B cell (primary cell): ENCODE measurements at regions not wholly inside any gene's neighbourhood (a gene's known extent, or its start where the extent isn't known, plus 50 kb on each side); places are given as distances from the start of the nearest gene placed in this dataset.

Source experiments
- ATAC-seq: fragments of 200-7000 bp; cut with Tn5 transposase; one replicate; pipeline ENCODE4 v1.10.0; 2021; ENCODE audit warnings: low read depth, mild to moderate bottlenecking, moderate number of reproducible peaks, moderate library complexity
- CTCF ChIA-PET: fragments of 350-600 bp; sonication (Branson Sonifier 250); formaldehyde crosslinking; loops from one replicate; lab custom pipeline; 2021; ENCODE audit warnings: antibody characterized with exemption, inconsistent platforms; lab: Charles Lee
- POLR2A ChIA-PET: fragments of 350-600 bp; sonication (Branson Sonifier 250); formaldehyde crosslinking; loops from one replicate; lab custom pipeline; 2021; ENCODE audit warnings: antibody characterized with exemption; lab: Charles Lee
- DNase-seq: peaks from one replicate; pipeline ENCODE4 v3.0.0; 2013
- H2AFZ ChIP-seq: 2 replicates; pipeline ENCODE4 v1.6.1; 2012; ENCODE audit warnings: mild to moderate bottlenecking, low read depth, low read length; ENCODE audit not compliant: insufficient read depth, poor library complexity, severe bottlenecking
- H3K27ac ChIP-seq, 2 donors: 1 replicate in 1 of 2; 2 replicates in 1 of 2; pipeline ENCODE4 v1.5.1; 2012 to 2013; ENCODE audit warnings: low read length in 2 of 2, mild to moderate bottlenecking in 2 of 2, moderate library complexity in 1 of 2
- H3K27me3 ChIP-seq, 4 experiments: fragments of 200-600 bp in 1 of 4; sonication (generic) in 1 of 4; replicated peaks in 1 of 4; 1 replicate in 2 of 4; 2 replicates in 2 of 4; pipeline versions ENCODE4 v1.6.1 to v1.7.0; 2013 to 2016; ENCODE audit warnings: low read length in 3 of 4, mild to moderate bottlenecking in 2 of 4, mixed read lengths in 1 of 4, moderate library complexity in 1 of 4; ENCODE audit not compliant: insufficient read depth in 4 of 4, control insufficient read depth in 3 of 4; ENCODE audit errors: control extremely low read depth in 1 of 4
- H3K36me3 ChIP-seq, 2 experiments: replicated peaks in 1 of 2; 1 replicate in 1 of 2; 2 replicates in 1 of 2; pipeline versions ENCODE4 v1.6.1 to v1.7.1; 2013; ENCODE audit warnings: low read length in 1 of 2; ENCODE audit not compliant: insufficient read depth in 2 of 2, control insufficient read depth in 1 of 2; ENCODE audit errors: control extremely low read depth in 1 of 2, extremely low read depth in 1 of 2
- H3K4me1 ChIP-seq, 2 donors: fragments of 200-600 bp in 1 of 2; sonication (generic) in 1 of 2; 1 replicate in 1 of 2; 2 replicates in 1 of 2; pipeline versions ENCODE4 v1.5.1 to v1.6.1; 2013 to 2017; ENCODE audit warnings: low read length in 2 of 2; ENCODE audit not compliant: control insufficient read depth in 2 of 2, insufficient read depth in 2 of 2
- H3K4me2 ChIP-seq: replicated peaks from 2 replicates; pipeline ENCODE3; 2012; ENCODE audit warnings: mild to moderate bottlenecking, low read depth, low read length; ENCODE audit not compliant: poor library complexity, severe bottlenecking
- H3K4me3 ChIP-seq, 5 experiments: fragments of 200-600 bp in 1 of 5; sonication (generic) in 1 of 5; 1 replicate in 3 of 5; 2 replicates in 2 of 5; pipeline versions ENCODE4 v1.5.1 to v1.7.0; 2011 to 2016; ENCODE audit warnings: low read length in 4 of 5, mild to moderate bottlenecking in 4 of 5, low read depth in 2 of 5, control low read depth in 1 of 5, moderate library complexity in 1 of 5; ENCODE audit not compliant: insufficient read depth in 1 of 5; ENCODE audit errors: control extremely low read depth in 1 of 5, extremely low read depth in 1 of 5
- H3K79me2 ChIP-seq: fragments of 200-600 bp; sonication (generic); one replicate; pipeline ENCODE4 v1.6.0; 2016; ENCODE audit warnings: low read length; ENCODE audit not compliant: control insufficient read depth, insufficient read depth
- H3K9ac ChIP-seq: fragments of 200-600 bp; sonication (generic); 2 replicates; pipeline ENCODE4 v1.6.1; 2017; ENCODE audit warnings: mild to moderate bottlenecking, low read length, moderate library complexity
- H3K9me3 ChIP-seq, 3 donors: one replicate each; pipeline versions ENCODE4 v1.6.1 to v1.7.1; 2013; ENCODE audit warnings: low read length in 2 of 3; ENCODE audit not compliant: control insufficient read depth in 2 of 3, insufficient read depth in 1 of 3; ENCODE audit errors: control extremely low read depth in 1 of 3
- H4K20me1 ChIP-seq: 2 replicates; pipeline ENCODE4 v1.6.0; 2012; ENCODE audit warnings: mild to moderate bottlenecking, low read length; ENCODE audit not compliant: insufficient read depth, control insufficient read depth, poor library complexity, severe bottlenecking
- H3K27ac Mint-ChIP-seq: one replicate; pipeline ENCODE4 v1.8.0; 2021; ENCODE audit warnings: mixed read lengths
- H3K27me3 Mint-ChIP-seq: one replicate; pipeline ENCODE4 v1.8.0; 2021; ENCODE audit warnings: mixed read lengths
- H3K4me1 Mint-ChIP-seq: one replicate; pipeline ENCODE4 v1.8.0; 2021; ENCODE audit warnings: mixed read lengths
- H3K4me3 Mint-ChIP-seq: one replicate; pipeline ENCODE4 v1.8.0; 2021; ENCODE audit warnings: mixed read lengths
- H3K9me3 Mint-ChIP-seq: one replicate; pipeline ENCODE4 v1.8.0; 2022; ENCODE audit warnings: mixed read lengths; ENCODE audit not compliant: insufficient read depth
- EZH2 ChIP-seq: IDR thresholded peaks from 2 replicates; pipeline ENCODE4 v1.6.1; 2012; ENCODE audit warnings: borderline replicate concordance, low read depth, mild to moderate bottlenecking, moderate library complexity, low read length; ENCODE audit not compliant: insufficient read depth, poor library complexity, severe bottlenecking
- WGBS: methylation state at CpG from one replicate; pipeline ENCODE4 v1.1.5; 2013; ENCODE audit warnings: missing lambda C conversion rate; ENCODE audit not compliant: insufficient coverage; 5-methylcytosine and 5-hydroxymethylcytosine counted together
- intact Hi-C: fragments of 100-400 bp; cut with micrococcal nuclease; formaldehyde crosslinking; loops from one replicate; pipeline ENCODE4 v1.10.0; 2022
- TF ChIP-seq, protein P1 (sequence below): fragments of 200-600 bp; IDR thresholded peaks from one replicate; pipeline ENCODE4 v1.8.0; 2022; ENCODE audit warnings: antibody characterized with exemption, mild to moderate bottlenecking

- intact Hi-C loops: no loop called here
- no peak overlapping the region for H3K4me3 ChIP-seq
- H3K27ac ChIP-seq: no peak overlapping the region
- H3K79me2 ChIP-seq: no peaks in the 10 kb centered on the region
- no peak overlapping the region for H2AFZ ChIP-seq
- no peaks in the 10 kb centered on the region for H4K20me1 ChIP-seq
- ChIA-PET CTCF (no interaction called here), POLR2A (no interaction called here)
- H3K36me3 ChIP-seq: no peaks in the 10 kb centered on the region
- no peak overlapping the region for H3K4me2 ChIP-seq
- TF ChIP-seq, protein P1, sequence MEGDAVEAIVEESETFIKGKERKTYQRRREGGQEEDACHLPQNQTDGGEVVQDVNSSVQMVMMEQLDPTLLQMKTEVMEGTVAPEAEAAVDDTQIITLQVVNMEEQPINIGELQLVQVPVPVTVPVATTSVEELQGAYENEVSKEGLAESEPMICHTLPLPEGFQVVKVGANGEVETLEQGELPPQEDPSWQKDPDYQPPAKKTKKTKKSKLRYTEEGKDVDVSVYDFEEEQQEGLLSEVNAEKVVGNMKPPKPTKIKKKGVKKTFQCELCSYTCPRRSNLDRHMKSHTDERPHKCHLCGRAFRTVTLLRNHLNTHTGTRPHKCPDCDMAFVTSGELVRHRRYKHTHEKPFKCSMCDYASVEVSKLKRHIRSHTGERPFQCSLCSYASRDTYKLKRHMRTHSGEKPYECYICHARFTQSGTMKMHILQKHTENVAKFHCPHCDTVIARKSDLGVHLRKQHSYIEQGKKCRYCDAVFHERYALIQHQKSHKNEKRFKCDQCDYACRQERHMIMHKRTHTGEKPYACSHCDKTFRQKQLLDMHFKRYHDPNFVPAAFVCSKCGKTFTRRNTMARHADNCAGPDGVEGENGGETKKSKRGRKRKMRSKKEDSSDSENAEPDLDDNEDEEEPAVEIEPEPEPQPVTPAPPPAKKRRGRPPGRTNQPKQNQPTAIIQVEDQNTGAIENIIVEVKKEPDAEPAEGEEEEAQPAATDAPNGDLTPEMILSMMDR: no peak
- no peak for TF ChIP-seq EZH2
- DNase-seq (no peak), ATAC-seq (no peak)
- Mint-ChIP-seq H3K9me3 (no peaks in the 10 kb centered on the region), H3K4me1 (no peaks in the 10 kb centered on the region), H3K4me3 (no peak overlapping the region), H3K27me3 (no peaks in the 10 kb centered on the region), H3K27ac (no peak overlapping the region)
- no peaks in the 10 kb centered on the region for H3K4me1 ChIP-seq
- no peak overlapping the region for H3K9ac ChIP-seq
- no peaks in the 10 kb centered on the region for H3K27me3 ChIP-seq
- no peaks in the 10 kb centered on the region for H3K9me3 ChIP-seq
- no CpG with 5 or more reads among the region's 1 CpG for WGBS
Measured at GRCh38 chr16:52054326-52054725, 492.6 kb downstream of the TOX3 start.

DNA sequence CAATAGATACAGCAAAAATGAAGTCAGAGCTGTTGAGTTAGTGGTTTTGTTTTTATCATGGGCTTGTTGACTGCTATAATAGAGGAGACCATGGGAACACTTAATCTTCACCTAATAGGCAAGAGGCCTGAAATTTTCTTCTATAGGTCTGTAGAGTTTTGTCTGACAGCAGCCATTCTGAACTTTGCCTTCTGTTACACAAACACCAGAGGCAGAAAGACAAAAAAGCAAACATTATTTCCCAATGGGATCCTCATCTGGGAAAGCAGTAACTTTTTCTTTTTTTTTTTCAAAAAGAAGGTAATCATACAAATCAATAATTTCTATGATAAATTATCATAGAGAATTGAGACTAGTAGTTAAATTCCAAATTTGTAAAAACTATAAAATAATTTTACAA is 494.1 kb downstream of the TOX3 start:
- POLR2A ChIA-PET: no interaction called here
- no peak overlapping the region for H3K4me3 ChIP-seq
- no peak for DNase-seq
- Mint-ChIP-seq H3K27ac (no peak overlapping the region), H3K27me3 (no peaks in the 10 kb centered on the region), H3K9me3 (no peaks in the 10 kb centered on the region), H3K4me3 (no peak overlapping the region), H3K4me1 (no peaks in the 10 kb centered on the region)
- no peak overlapping the region for H3K4me2 ChIP-seq
- H3K9ac ChIP-seq: no peak overlapping the region
- no peak overlapping the region for H3K27ac ChIP-seq
- no peak overlapping the region for H2AFZ ChIP-seq
- CTCF ChIA-PET: no interaction called here
- TF ChIP-seq, protein P1: no peak
- TF ChIP-seq EZH2: no peak
- no peaks in the 10 kb centered on the region for H3K9me3 ChIP-seq
- H3K4me1 ChIP-seq: no peaks in the 10 kb centered on the region
- ATAC-seq: no peak
- intact Hi-C loops: no loop called here
- H3K27me3 ChIP-seq: no peaks in the 10 kb centered on the region
- H4K20me1 ChIP-seq: no peaks in the 10 kb centered on the region
- H3K79me2 ChIP-seq: no peaks in the 10 kb centered on the region
- H3K36me3 ChIP-seq: no peaks in the 10 kb centered on the region
